ENCODE measurements at regions not wholly inside any gene's neighbourhood (a gene's known extent, or its start where the extent isn't known, plus 50 kb on each side); places are given as distances from the start of the nearest gene placed in this dataset.

DNA sequence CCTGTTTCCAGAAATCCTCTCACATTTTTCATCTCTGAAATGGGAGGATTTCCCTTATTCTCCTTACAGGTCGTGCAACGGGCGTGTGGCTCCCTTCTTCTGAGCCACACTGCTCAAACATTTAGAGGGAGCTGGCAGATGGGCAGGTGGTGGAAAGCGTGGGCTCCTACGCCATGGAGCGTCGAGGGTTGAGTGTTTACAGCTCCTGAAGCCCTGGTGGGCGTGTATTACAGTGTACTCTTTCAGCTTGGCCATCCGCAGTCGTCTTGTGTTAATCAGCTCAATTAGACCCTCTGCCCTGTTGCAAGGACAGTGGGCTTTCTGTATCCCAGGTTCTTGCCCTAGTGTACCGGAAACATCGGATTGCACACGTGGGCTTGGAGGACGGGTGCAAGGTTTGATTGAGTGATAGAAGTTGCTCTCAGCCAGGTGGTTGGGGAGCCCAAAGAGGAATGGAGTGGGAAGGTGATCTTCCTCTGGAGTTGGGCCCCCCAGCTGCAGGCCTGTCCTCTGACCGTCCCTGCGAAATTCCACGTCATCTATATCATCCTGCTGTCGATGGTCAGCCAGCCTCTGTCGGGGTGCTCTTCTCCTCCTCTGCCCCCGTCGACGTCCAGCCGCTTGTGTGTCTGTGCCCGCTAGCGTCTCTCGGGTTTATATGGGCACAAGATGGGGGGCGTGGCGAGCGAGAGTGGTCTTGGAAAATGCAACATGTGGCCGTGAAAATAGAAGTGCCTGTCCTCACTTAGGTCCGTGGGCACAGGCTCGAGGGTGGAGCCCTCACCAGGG is 120.3 kb upstream of the DSEL start:
- no peak overlapping the region for H3K27ac Mint-ChIP-seq
- peaks cover 2% of the 10 kb centered on the region for H3K27me3 Mint-ChIP-seq (ENCODE audit: low read depth)
- CTCF ChIA-PET: no interaction called here

DNA sequence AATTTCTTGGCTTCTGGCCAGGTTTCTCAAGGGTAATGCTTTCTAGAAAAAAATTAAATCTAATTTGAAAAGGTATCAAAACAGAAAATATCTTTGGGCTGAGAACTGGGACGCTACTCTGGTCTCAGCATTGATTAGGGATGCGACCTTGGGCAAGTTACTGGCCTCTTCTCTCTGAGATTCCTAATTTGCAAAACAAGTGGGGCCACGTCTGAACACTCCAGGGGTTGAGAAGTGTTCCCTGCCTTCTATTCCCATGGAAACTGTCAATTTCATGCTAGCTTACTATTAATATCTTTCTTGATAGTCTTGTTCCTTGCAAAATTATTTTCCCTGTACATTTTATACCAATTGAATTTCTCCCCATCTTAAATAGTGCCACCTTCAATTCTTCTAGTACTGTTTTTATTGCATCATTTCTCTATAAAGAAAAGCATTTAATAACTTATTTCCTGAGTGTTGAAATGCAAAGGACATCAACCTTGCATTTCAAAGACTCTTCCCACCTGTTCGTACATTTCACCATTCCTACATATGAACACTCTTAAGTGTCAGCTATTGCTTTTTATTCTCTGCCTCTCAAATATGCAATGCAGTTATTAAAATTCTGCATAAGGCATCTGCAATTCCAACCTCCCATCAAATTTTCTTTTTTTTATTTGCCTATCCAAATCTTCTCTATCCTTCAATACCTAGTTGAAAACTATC is 118.3 kb upstream of the DSEL start:
- no peak overlapping the region for H3K27ac Mint-ChIP-seq
- H3K4me3 Mint-ChIP-seq: no peak overlapping the region
- intact Hi-C loops (cut with micrococcal nuclease): no loop called here
- H3K4me1 Mint-ChIP-seq (ENCODE audit: low read depth): no peaks in the 10 kb centered on the region
- CTCF ChIA-PET: no interaction called here
- H3K36me3 Mint-ChIP-seq (ENCODE audit: low read depth): no peaks in the 10 kb centered on the region
- no peak for DNase-seq
- H3K27me3 Mint-ChIP-seq (ENCODE audit: low read depth): no peaks in the 10 kb centered on the region
- no peaks in the 10 kb centered on the region for H3K9me3 Mint-ChIP-seq

More for the DNA sequence above, 120.3 kb upstream of the DSEL start:
- no peak overlapping the region for H3K4me3 Mint-ChIP-seq
- H3K4me1 Mint-ChIP-seq (ENCODE audit: low read depth): no peaks in the 10 kb centered on the region
- DNase-seq: no peak
- intact Hi-C loops (cut with micrococcal nuclease): no loop called here
- H3K9me3 Mint-ChIP-seq: no peaks in the 10 kb centered on the region
- H3K36me3 Mint-ChIP-seq (ENCODE audit: low read depth): no peaks in the 10 kb centered on the region

DNA sequence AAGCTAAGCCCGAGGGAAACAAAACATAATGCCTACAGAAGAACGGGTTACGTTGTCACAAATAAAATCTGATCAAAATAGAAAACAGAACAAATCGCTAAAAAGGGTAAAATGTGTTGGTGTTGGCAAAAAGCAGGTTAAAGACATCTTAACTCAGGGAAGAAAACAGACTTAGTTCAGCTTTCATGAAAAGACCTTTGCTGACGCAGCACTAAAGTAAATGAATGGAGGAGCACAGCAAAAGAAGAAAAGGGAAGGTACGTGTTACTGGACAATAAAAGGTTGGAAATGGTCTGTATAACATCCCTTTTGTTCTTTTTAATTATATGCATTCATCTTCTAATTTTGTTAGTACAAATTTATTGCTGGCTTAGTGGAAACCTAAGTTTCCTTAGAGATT is 117.4 kb upstream of the DSEL start:
- Mint-ChIP-seq H3K9me3 (no peaks in the 10 kb centered on the region), H3K4me3 (no peak overlapping the region), H3K27me3 (ENCODE audit: low read depth) (no peaks in the 10 kb centered on the region), H3K4me1 (ENCODE audit: low read depth) (no peaks in the 10 kb centered on the region), H3K36me3 (ENCODE audit: low read depth) (no peaks in the 10 kb centered on the region), H3K27ac (no peak overlapping the region)
- CTCF ChIA-PET: no interaction called here
- no peak for DNase-seq
- intact Hi-C loops (cut with micrococcal nuclease): no loop called here

DNA sequence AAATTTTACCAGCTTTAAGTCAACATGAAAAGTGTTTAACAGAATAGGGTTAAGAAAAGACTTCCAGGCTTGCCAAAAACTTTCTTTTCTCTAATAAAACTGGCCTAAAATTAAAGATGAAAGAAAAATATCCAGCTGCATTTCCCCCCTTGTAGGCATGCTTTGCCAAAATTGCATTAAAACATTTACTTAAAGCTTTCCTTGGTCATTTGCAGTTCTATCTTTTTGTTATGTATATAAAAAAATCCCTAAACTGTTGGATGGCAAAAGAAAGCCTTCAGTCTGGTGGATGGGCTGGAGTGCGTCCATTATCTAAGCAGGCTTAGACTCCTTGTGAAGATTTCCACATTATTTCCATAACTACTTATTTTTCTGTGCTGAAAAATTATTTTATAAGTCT is 105.4 kb upstream of the DSEL start:
- Mint-ChIP-seq H3K27ac (no peak overlapping the region), H3K4me1 (ENCODE audit: low read depth) (no peaks in the 10 kb centered on the region), H3K9me3 (no peaks in the 10 kb centered on the region), H3K4me3 (no peak overlapping the region), H3K36me3 (ENCODE audit: low read depth) (no peaks in the 10 kb centered on the region), H3K27me3 (ENCODE audit: low read depth) (peaks cover 3% of the 10 kb centered on the region)
- intact Hi-C loops (cut with micrococcal nuclease): no loop called here
- CTCF ChIA-PET: no interaction called here
- no peak for DNase-seq

DNA sequence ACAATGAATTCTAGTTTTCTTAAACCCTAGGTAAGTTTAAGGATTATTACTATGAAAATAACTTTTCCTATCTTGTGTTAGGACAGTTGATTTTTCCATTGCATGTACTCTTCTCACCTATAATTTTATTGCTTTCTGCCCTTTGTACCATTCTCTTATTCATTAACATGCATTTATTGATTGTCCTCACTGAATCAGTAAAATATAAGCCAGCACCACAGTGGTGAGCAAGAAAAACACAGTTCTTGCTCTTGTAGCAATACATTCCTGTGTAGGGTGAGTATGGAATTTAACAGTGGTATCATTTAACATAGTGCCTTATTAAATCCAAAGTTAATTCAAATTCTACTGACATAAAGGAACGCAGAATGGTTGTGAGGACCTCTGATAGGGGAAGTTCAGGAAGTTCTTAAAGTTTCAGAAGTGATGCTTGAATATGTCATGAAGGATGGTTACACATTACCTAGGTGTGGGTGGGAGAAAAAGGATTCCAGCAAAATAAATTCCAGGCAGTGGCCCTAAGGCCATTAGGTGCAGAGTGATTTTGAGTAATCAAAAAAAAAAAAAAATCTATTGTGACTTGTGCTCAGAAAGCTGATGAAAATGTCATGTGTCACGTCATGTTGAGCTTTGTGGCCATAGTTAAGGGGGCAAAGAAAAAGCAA is 104.7 kb upstream of the DSEL start:
- Mint-ChIP-seq H3K4me1 (ENCODE audit: low read depth) (no peaks in the 10 kb centered on the region), H3K27ac (no peak overlapping the region), H3K36me3 (ENCODE audit: low read depth) (no peaks in the 10 kb centered on the region), H3K9me3 (no peaks in the 10 kb centered on the region), H3K27me3 (ENCODE audit: low read depth) (peaks cover 3% of the 10 kb centered on the region), H3K4me3 (no peak overlapping the region)
- CTCF ChIA-PET: no interaction called here
- no peak for DNase-seq
- intact Hi-C loops (cut with micrococcal nuclease): no loop called here

DNA sequence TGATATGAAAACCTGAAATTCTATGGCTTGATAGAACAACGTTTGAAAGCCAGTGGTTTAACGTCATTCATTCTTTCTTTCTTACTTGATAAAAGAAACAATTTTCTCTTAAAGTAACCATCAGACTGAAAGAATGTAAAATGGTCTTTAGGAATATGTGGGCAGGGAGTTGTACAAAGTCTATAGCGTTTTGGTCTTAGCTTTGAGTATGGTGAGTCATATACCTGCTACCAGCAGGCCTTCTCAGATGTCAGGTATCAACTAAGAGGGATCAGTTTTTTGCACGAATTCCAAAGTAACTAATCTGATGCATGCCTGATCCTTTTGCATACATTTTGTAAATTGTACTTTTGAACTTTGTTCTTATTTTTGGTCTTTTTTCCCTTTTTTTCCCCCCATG is 101.5 kb upstream of the DSEL start:
- no peaks in the 10 kb centered on the region for H3K36me3 Mint-ChIP-seq (ENCODE audit: low read depth)
- CTCF ChIA-PET: no interaction called here
- H3K27ac Mint-ChIP-seq: no peak overlapping the region
- no peaks in the 10 kb centered on the region for H3K4me1 Mint-ChIP-seq (ENCODE audit: low read depth)
- intact Hi-C loops (cut with micrococcal nuclease): no loop called here
- DNase-seq: no peak
- no peaks in the 10 kb centered on the region for H3K27me3 Mint-ChIP-seq (ENCODE audit: low read depth)
- H3K9me3 Mint-ChIP-seq: no peaks in the 10 kb centered on the region
- H3K4me3 Mint-ChIP-seq: no peak overlapping the region

DNA sequence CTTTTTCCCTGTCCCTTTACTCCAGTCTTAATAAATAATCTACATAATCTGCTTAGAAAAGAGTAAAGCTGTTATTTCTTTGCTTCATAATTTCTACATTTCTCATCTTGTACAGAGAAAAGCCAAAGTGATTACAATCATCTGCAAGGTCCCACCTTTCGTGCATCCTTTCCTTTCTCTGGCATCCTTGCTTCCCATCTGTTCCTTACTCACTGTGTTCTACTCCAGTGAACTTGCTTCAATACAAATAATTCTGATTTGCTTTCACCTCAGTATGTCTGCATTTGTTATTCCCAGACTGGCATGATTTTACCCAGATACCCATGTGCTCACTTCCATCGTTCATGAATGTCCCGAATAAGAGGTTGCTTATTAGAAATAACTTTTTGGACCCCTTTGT is 99.4 kb upstream of the DSEL start:
- H3K4me1 Mint-ChIP-seq (ENCODE audit: low read depth): no peaks in the 10 kb centered on the region
- CTCF ChIA-PET: interaction anchor here (0.6 kb wide), 1 partner anchor 12 kb away, joined by 3 read pairs; no protein-coding TSS in a partner anchor
- H3K9me3 Mint-ChIP-seq: no peaks in the 10 kb centered on the region
- no peak overlapping the region for H3K27ac Mint-ChIP-seq
- H3K4me3 Mint-ChIP-seq: no peak overlapping the region
- H3K27me3 Mint-ChIP-seq (ENCODE audit: low read depth): no peaks in the 10 kb centered on the region
- intact Hi-C loops (cut with micrococcal nuclease): no loop called here
- no peak for DNase-seq
- H3K36me3 Mint-ChIP-seq (ENCODE audit: low read depth): no peaks in the 10 kb centered on the region

DNA sequence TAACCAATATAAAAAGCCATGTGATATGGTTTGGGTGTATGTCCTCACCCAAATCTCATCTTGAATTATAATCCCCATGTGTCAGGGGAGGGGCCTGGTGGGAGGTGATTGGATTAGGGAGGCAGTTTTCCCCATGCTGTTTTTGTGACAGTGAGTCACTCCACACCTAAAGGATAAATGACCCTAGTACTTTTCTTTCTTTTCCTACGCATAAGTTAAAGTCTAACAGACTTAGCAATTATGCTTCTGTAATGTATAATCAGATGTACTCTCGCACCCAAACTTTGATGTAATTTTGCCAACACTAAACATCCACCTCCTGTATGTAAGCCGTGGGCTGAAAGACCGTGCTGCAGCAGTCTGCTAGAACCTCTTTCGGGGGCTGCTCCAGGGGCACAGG is 97.2 kb upstream of the DSEL start:
- H3K27me3 Mint-ChIP-seq (ENCODE audit: low read depth): no peaks in the 10 kb centered on the region
- no peak overlapping the region for H3K27ac Mint-ChIP-seq
- H3K9me3 Mint-ChIP-seq: no peaks in the 10 kb centered on the region
- intact Hi-C loops (cut with micrococcal nuclease): loop anchor here (5.0 kb wide), 1 partner anchor 1009 kb away; no protein-coding TSS in a partner anchor
- no peak overlapping the region for H3K4me3 Mint-ChIP-seq
- H3K4me1 Mint-ChIP-seq (ENCODE audit: low read depth): no peaks in the 10 kb centered on the region
- no peak for DNase-seq
- H3K36me3 Mint-ChIP-seq (ENCODE audit: low read depth): no peaks in the 10 kb centered on the region
- CTCF ChIA-PET: no interaction called here

DNA sequence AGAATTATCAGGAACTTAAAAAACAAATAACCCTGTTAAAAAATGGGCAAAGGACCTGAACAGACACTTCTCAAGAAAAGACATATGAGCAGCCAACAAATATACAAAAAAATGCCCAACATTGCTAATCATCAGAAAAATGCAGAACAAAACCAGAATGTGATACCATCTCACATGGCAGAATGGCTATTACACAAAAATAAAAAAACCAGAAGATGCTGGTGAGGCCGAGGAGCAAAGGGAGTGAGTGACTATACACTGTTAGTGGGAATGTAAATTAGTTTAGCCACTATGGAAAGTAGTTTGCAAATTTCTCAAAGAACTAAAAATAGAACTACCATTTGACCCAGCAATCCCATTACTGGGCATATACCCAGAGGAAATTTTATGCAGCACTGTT is 95.8 kb upstream of the DSEL start:
- Mint-ChIP-seq H3K4me3 (no peak overlapping the region), H3K27me3 (ENCODE audit: low read depth) (no peaks in the 10 kb centered on the region), H3K4me1 (ENCODE audit: low read depth) (no peaks in the 10 kb centered on the region), H3K27ac (no peak overlapping the region), H3K9me3 (no peaks in the 10 kb centered on the region), H3K36me3 (ENCODE audit: low read depth) (no peaks in the 10 kb centered on the region)
- CTCF ChIA-PET: interaction anchor here (0.6 kb wide), 1 partner anchor 9 kb away, joined by 3 read pairs; no protein-coding TSS in a partner anchor
- intact Hi-C loops (cut with micrococcal nuclease): loop anchor here (1.0 to 5.0 kb wide), 2 partner anchors 36 to 1010 kb away; no protein-coding TSS in a partner anchor
- DNase-seq: no peak

DNA sequence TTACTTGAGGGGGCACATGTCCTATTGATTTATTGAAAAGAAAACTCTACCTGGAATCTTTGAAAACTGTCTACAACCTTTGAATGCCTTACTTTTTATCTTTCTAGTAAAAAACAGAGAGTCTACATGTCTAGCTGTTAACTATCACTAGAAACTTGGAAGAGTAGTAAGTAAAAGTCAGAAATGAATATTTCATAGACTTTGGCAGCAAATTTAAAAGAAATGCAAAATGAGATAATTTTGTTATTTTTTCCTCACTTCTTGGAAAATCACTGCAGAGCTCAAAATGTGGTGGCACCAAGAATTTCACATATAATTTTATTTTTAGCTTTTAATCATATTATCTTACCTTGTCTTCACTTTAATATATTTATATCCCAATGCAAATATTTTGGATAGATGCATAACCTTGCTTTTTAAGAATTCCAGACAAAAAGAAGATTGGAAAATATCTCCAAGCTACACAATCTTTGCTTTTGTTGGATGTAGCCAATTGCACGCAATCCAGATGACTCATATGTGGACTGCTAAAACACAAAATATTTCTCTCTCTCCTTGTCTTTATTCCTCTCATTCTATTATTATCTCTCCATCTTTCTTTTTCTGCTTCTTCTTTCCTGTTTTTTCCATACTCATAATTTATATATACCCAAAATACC is 92.2 kb upstream of the DSEL start:
- no peaks in the 10 kb centered on the region for H3K36me3 Mint-ChIP-seq (ENCODE audit: low read depth)
- CTCF ChIA-PET: no interaction called here
- no peak overlapping the region for H3K27ac Mint-ChIP-seq
- H3K4me3 Mint-ChIP-seq: no peak overlapping the region
- H3K4me1 Mint-ChIP-seq (ENCODE audit: low read depth): no peaks in the 10 kb centered on the region
- intact Hi-C loops (cut with micrococcal nuclease): no loop called here
- no peak for DNase-seq
- H3K9me3 Mint-ChIP-seq: peaks cover 4% of the 10 kb centered on the region
- no peaks in the 10 kb centered on the region for H3K27me3 Mint-ChIP-seq (ENCODE audit: low read depth)

DNA sequence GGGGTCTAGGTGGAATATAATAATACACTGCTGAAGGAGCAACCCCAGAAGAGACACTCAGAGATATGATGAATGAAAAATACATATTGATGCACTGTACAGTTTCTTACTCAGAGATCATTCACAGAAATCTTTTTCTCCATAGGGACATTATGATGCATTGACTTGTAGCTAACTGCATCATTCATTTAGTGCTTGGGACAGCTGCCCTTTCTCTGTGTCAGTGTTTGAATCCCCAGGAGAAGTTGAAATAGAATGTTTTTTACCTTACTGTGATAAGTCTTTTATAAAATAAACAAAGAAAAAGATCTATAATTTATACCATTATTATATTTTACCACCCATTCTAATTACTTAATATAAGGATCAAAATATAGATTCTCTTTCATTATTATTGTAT is 91.7 kb upstream of the DSEL start:
- CTCF ChIA-PET: no interaction called here
- intact Hi-C loops (cut with micrococcal nuclease): no loop called here
- no peak overlapping the region for H3K4me3 Mint-ChIP-seq
- no peaks in the 10 kb centered on the region for H3K4me1 Mint-ChIP-seq (ENCODE audit: low read depth)
- H3K27me3 Mint-ChIP-seq (ENCODE audit: low read depth): no peaks in the 10 kb centered on the region
- no peak for DNase-seq
- no peak overlapping the region for H3K27ac Mint-ChIP-seq
- H3K36me3 Mint-ChIP-seq (ENCODE audit: low read depth): no peaks in the 10 kb centered on the region
- H3K9me3 Mint-ChIP-seq: peaks cover 6% of the 10 kb centered on the region
